T-cell (primary cell): ENCODE measurements at regions not wholly inside any gene's neighbourhood (a gene's known extent, or its start where the extent isn't known, plus 50 kb on each side); places are given as distances from the start of the nearest gene placed in this dataset.

Source experiments
- ATAC-seq, 4 experiments: fragments of 200-7000 bp in 3 of 4; fragments of 150-1000 bp in 1 of 4; cut with Tn5 transposase; replicated peaks in 1 of 4; 1 replicate in 3 of 4; 2 replicates in 1 of 4; pipeline ENCODE4 v1.10.0; 2021; ENCODE audit warnings: moderate library complexity in 3 of 4, mild to moderate bottlenecking in 2 of 4, moderate number of reproducible peaks in 1 of 4
- CTCF ChIA-PET, 2 donors: fragments of 300-600 bp; sonication (Branson Sonifier 250); formaldehyde crosslinking; loops; one replicate each; lab custom pipeline; 2022; ENCODE audit warnings: antibody characterized with exemption in 2 of 2; lab: Charles Lee
- POLR2A ChIA-PET, 2 donors: fragments of 300-600 bp; sonication (Branson Sonifier 250); formaldehyde crosslinking; loops; one replicate each; lab custom pipeline; 2022; ENCODE audit warnings: antibody characterized with exemption in 2 of 2; lab: Charles Lee
- DNase-seq, 35 experiments: peaks; one replicate each; pipeline versions ENCODE4 v3.0.0 to v3.0.0-alpha.2; 2013 to 2023
- H3K27ac ChIP-seq: one replicate; pipeline ENCODE4 v1.5.1; 2013; ENCODE audit warnings: low read length
- H3K27me3 ChIP-seq, 2 experiments: replicated peaks in 1 of 2; 1 replicate in 1 of 2; 2 replicates in 1 of 2; pipeline versions ENCODE4 v1.6.1 to v1.7.0; 2013; ENCODE audit warnings: low read length in 1 of 2, mixed read lengths in 1 of 2; ENCODE audit not compliant: control insufficient read depth in 2 of 2, insufficient read depth in 2 of 2; ENCODE audit errors: extremely low read depth in 1 of 2
- H3K36me3 ChIP-seq, 2 donors: 1 replicate in 1 of 2; 2 replicates in 1 of 2; pipeline versions ENCODE4 v1.6.1 to v1.7.0; 2013; ENCODE audit warnings: low read length in 1 of 2; ENCODE audit not compliant: control insufficient read depth in 2 of 2, insufficient read depth in 1 of 2; ENCODE audit errors: extremely low read depth in 1 of 2
- H3K4me1 ChIP-seq, 2 experiments: 1 replicate in 1 of 2; 2 replicates in 1 of 2; pipeline versions ENCODE4 v1.6.1 to v1.7.0; 2013; ENCODE audit warnings: low read length in 2 of 2, mixed read lengths in 1 of 2; ENCODE audit not compliant: insufficient read depth in 2 of 2, control insufficient read depth in 1 of 2; ENCODE audit errors: extremely low read depth in 1 of 2
- H3K4me3 ChIP-seq, 2 donors: 1 replicate in 1 of 2; 2 replicates in 1 of 2; pipeline versions ENCODE4 v1.5.1 to v1.7.0; 2013; ENCODE audit warnings: mild to moderate bottlenecking in 2 of 2, low read length in 1 of 2, moderate library complexity in 1 of 2; ENCODE audit not compliant: control insufficient read depth in 1 of 2; ENCODE audit errors: extremely low read depth in 1 of 2
- H3K9me3 ChIP-seq: 2 replicates; pipeline ENCODE4 v1.7.0; 2013
- H3K27ac Mint-ChIP-seq, 2 donors: one replicate each; pipeline ENCODE4 v1.8.0; 2020 to 2021; ENCODE audit warnings: mild to moderate bottlenecking in 2 of 2, mixed read lengths in 2 of 2
- H3K27me3 Mint-ChIP-seq, 2 donors: one replicate each; pipeline ENCODE4 v1.8.0; 2021 to 2022; ENCODE audit warnings: mixed read lengths in 2 of 2
- H3K36me3 Mint-ChIP-seq: one replicate; pipeline ENCODE4 v1.8.0; 2021; ENCODE audit warnings: mixed read lengths
- H3K4me1 Mint-ChIP-seq, 3 donors: one replicate each; pipeline ENCODE4 v1.8.0; 2020 to 2022; ENCODE audit warnings: mixed read lengths in 3 of 3, mild to moderate bottlenecking in 1 of 3
- H3K4me3 Mint-ChIP-seq, 3 donors: one replicate each; pipeline ENCODE4 v1.8.0; 2020 to 2022; ENCODE audit warnings: mild to moderate bottlenecking in 3 of 3, mixed read lengths in 3 of 3, moderate library complexity in 3 of 3
- H3K9me3 Mint-ChIP-seq, 3 donors: one replicate each; pipeline ENCODE4 v1.8.0; 2020 to 2022; ENCODE audit warnings: mixed read lengths in 3 of 3
- WGBS: methylation state at CpG from one replicate; pipeline ENCODE4 v1.1.5; 2013; ENCODE audit warnings: missing lambda C conversion rate; ENCODE audit not compliant: insufficient coverage; 5-methylcytosine and 5-hydroxymethylcytosine counted together

DNA sequence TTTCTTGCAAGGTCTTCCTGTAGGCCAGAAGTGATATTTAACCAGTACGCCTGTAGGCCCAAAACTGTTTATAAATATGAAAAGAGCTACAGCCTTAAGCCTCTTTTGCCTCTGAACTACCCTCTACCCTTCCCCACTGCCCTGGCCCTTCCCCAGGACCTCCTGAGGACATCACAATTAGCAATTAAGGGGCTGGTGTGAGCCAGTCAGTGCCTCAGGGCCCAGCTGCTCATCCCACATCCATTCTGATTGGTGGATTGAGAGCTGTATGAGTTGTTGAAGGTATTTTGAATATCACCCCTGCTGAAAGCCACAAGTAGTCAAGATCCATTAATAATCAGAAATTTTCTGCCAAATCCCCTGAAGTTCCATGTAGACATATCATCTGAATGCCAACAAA, 126.3 kb upstream of the TACR1 start:
- H3K4me1 ChIP-seq, result no peaks in the 10 kb centered on the region
- H3K36me3 ChIP-seq, result no peaks in the 10 kb centered on the region
- no peak overlapping the region for H3K4me3 Mint-ChIP-seq
- no peak overlapping the region for H3K4me3 ChIP-seq
- H3K4me1 Mint-ChIP-seq, result peaks cover 0 to 7% (median 6%) of the 10 kb centered on the region in 3 donors
- no peaks in the 10 kb centered on the region for H3K9me3 ChIP-seq
- H3K9me3 Mint-ChIP-seq, result no peaks in the 10 kb centered on the region
- CTCF ChIA-PET, result no interaction called here
- POLR2A ChIA-PET, result interaction anchor here in 1 of 2 donors (0.6 kb wide), 2 partner anchors 83 to 250 kb away, joined by 3 read pairs; no protein-coding TSS in a partner anchor
- H3K27ac Mint-ChIP-seq, result no peak overlapping the region
- H3K27me3 Mint-ChIP-seq, result peaks cover 0 to 4% of the 10 kb centered on the region in 2 donors
- no peak overlapping the region for H3K27ac ChIP-seq
- ATAC-seq (no peak), DNase-seq (no peak)
- no CpG with 5 or more reads among the region's 1 CpG for WGBS
- no peaks in the 10 kb centered on the region for H3K36me3 Mint-ChIP-seq
- H3K27me3 ChIP-seq, result peaks cover 0 to 3% of the 10 kb centered on the region in 2 experiments

DNA sequence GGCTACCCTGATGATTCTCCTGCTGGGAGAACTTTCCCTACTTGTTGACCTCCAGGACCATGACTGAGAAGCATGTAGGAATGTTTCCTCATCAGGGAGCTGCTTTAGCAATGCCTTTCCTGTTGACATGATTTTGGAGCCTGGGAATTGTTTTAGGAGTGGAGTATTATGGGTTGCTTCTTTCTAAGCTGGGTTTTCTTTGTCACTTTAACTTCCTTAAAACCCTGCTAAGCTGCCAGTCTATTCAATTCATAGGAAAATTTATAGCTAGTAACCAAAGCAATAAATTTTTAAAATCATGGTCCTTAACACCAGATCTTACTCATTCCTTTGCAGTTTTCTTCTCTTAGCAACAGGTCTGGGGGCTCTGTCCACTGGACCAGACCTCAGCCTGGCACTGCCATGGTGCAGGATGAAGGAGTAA, 125.6 kb upstream of the TACR1 start:
- ATAC-seq (no peak), DNase-seq (no peak)
- Mint-ChIP-seq H3K4me1 (peaks cover 0 to 7% (median 6%) of the 10 kb centered on the region in 3 donors), H3K27ac (no peak overlapping the region), H3K27me3 (peaks cover 0 to 4% of the 10 kb centered on the region in 2 donors), H3K4me3 (no peak overlapping the region), H3K9me3 (no peaks in the 10 kb centered on the region), H3K36me3 (no peaks in the 10 kb centered on the region)
- H3K36me3 ChIP-seq, result no peaks in the 10 kb centered on the region
- H3K4me3 ChIP-seq, result no peak overlapping the region
- no peak overlapping the region for H3K27ac ChIP-seq
- H3K27me3 ChIP-seq, result peaks cover 0 to 3% of the 10 kb centered on the region in 2 experiments
- POLR2A ChIA-PET, result interaction anchor here in 1 of 2 donors (0.7 kb wide), 1 partner anchor 12 kb away, joined by 4 read pairs; no protein-coding TSS in a partner anchor
- CTCF ChIA-PET, result no interaction called here
- H3K4me1 ChIP-seq, result no peaks in the 10 kb centered on the region
- no peaks in the 10 kb centered on the region for H3K9me3 ChIP-seq

DNA sequence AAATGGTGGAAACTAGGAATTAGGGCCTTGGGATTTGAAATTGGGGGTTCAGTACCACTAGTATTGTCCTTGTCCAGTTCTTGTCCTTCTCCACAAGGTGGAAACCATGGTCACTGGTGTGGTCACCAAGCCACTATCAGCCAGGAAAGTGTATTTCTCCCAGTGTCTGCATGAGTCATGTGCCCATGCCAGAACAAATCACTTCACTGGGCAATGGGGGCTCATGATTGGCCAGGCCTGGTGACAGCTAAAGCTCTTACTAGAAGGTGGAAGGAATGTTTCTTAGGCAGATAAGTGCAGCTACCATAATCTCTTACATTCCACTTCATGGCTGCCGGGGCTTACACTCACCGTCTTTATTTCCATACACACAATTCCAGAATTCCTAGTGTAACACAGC, 124.8 kb upstream of the TACR1 start:
- POLR2A ChIA-PET, result no interaction called here
- H3K27ac Mint-ChIP-seq, result no peak overlapping the region
- no peak overlapping the region for H3K27ac ChIP-seq
- H3K9me3 Mint-ChIP-seq, result no peaks in the 10 kb centered on the region
- H3K9me3 ChIP-seq, result no peaks in the 10 kb centered on the region
- peaks cover 0 to 3% of the 10 kb centered on the region in 2 experiments for H3K27me3 ChIP-seq
- H3K27me3 Mint-ChIP-seq, result peaks cover 0 to 4% of the 10 kb centered on the region in 2 donors
- H3K36me3 Mint-ChIP-seq, result no peaks in the 10 kb centered on the region
- no peaks in the 10 kb centered on the region for H3K4me1 ChIP-seq
- WGBS, result 95% methylated on average over 2 of the region's 2 CpGs
- CTCF ChIA-PET, result no interaction called here
- DNase-seq (no peak), ATAC-seq (no peak)
- H3K4me3 ChIP-seq, result no peak overlapping the region
- peaks cover 0 to 7% (median 6%) of the 10 kb centered on the region in 3 donors for H3K4me1 Mint-ChIP-seq
- H3K4me3 Mint-ChIP-seq, result no peak overlapping the region
- H3K36me3 ChIP-seq, result no peaks in the 10 kb centered on the region

DNA sequence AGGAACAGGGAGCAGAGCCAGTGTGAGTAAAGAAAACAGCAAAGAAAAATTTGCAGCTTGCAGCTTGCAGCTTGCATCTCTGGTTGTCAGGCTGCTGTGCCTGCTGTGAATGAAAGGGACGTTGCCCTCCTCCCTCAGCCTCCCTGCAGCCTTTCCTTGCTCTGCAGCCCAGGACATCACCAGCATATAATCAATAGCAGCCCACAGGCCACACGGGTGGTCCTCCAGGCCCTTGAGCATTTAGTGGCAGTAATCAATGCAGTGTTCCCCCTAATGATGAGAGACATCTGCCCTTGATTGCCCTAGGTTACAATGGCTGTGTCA, 122.2 kb upstream of the TACR1 start:
- Mint-ChIP-seq H3K9me3 (no peaks in the 10 kb centered on the region), H3K27ac (no peak overlapping the region)

DNA sequence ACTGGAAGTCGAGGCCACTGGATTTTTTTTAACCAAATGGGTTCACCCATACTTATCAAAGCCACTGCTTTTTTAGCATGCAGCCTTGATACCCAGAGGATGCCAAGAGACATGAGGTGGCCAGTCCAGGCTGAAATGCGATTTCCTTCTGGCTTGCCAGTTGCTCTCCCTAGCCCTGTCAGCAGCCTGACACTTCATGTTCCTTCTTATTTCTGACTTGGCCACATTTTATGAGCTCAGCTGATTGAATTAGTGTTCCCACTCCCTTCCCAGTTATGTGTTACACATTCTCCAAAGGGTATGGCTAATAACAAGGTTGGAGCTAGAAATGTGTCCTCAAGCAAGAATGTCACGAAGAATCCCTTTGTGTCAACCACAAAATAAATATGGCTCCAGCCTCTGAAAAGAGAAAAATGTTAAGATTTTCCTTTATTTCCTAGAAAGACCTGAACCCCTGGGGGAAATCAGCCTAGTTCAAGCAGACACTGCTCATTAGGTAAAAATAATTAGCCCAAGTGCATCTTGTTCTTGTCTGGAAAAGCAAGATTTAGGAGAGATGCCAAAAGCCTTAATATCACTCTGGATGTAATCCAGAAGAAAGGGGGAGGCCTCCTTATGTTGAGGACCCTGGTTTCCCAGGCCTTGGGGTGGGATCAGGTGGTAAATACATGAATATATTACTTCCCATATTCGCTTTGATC, 121.7 kb upstream of the TACR1 start:
- ATAC-seq (no peak), DNase-seq (no peak)
- no peaks in the 10 kb centered on the region for H3K9me3 Mint-ChIP-seq
- no peaks in the 10 kb centered on the region for H3K36me3 Mint-ChIP-seq
- H3K27me3 ChIP-seq, result peaks cover 0 to 3% of the 10 kb centered on the region in 2 experiments
- ChIA-PET CTCF (no interaction called here), POLR2A (no interaction called here)
- H3K27me3 Mint-ChIP-seq, result peaks cover 0 to 1% of the 10 kb centered on the region in 2 donors
- H3K4me1 ChIP-seq, result no peaks in the 10 kb centered on the region
- H3K4me1 Mint-ChIP-seq, result peaks cover 0 to 6% (median 0%) of the 10 kb centered on the region in 3 donors
- H3K36me3 ChIP-seq, result no peaks in the 10 kb centered on the region
- no peak overlapping the region for H3K27ac Mint-ChIP-seq
- H3K4me3 Mint-ChIP-seq, result no peak overlapping the region
- H3K4me3 ChIP-seq, result no peak overlapping the region
- 56% methylated on average over 2 of the region's 4 CpGs for WGBS
- no peak overlapping the region for H3K27ac ChIP-seq
- no peaks in the 10 kb centered on the region for H3K9me3 ChIP-seq

More for the DNA sequence above, 122.2 kb upstream of the TACR1 start:
- no peak overlapping the region for H3K4me3 ChIP-seq
- no peak for DNase-seq
- no peaks in the 10 kb centered on the region for H3K36me3 ChIP-seq
- Mint-ChIP-seq H3K27me3 (peaks cover 0 to 2% of the 10 kb centered on the region in 2 donors), H3K36me3 (no peaks in the 10 kb centered on the region), H3K4me3 (no peak overlapping the region), H3K4me1 (peaks cover 0 to 6% (median under 1%) of the 10 kb centered on the region in 3 donors)
- H3K27ac ChIP-seq, result no peak overlapping the region
- no peaks in the 10 kb centered on the region for H3K9me3 ChIP-seq
- H3K4me1 ChIP-seq, result no peaks in the 10 kb centered on the region
- ChIA-PET POLR2A (no interaction called here), CTCF (no interaction called here)
- no peak for ATAC-seq
- H3K27me3 ChIP-seq, result peaks cover 0 to 3% of the 10 kb centered on the region in 2 experiments
- WGBS, result 80% methylated on average over 2 of the region's 2 CpGs

DNA sequence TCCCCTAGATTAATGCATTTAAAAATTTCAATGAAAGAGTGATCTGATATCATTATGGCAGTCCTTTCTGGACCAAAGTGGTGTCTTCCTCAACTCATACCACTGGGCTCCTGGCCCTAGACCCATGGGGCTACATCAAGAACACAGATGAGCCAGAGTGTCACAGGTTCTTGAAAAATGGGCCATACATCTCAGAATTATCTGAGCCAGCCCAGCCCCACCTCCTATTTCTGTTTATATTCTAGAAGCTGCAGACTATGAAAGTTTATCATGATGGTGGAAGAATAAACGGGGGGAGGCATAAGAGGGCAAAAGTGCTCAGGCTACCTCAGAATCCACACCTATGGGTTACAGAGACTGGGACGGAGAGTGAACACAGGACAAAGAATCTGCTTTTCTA, 120.6 kb upstream of the TACR1 start:
- ChIA-PET POLR2A (no interaction called here), CTCF (interaction anchor here in 1 of 2 donors (0.6 kb wide), 1 partner anchor 60 kb away, joined by 3 read pairs; no protein-coding TSS in a partner anchor)
- DNase-seq, result no peak
- no peaks in the 10 kb centered on the region for H3K9me3 Mint-ChIP-seq
- H3K4me1 ChIP-seq, result no peaks in the 10 kb centered on the region
- no CpG with 5 or more reads among the region's 2 CpGs for WGBS
- ATAC-seq, result no peak
- H3K27ac ChIP-seq, result no peak overlapping the region
- no peak overlapping the region for H3K4me3 ChIP-seq
- H3K36me3 ChIP-seq, result no peaks in the 10 kb centered on the region
- peaks cover 0 to 3% of the 10 kb centered on the region in 2 experiments for H3K27me3 ChIP-seq
- H3K27me3 Mint-ChIP-seq, result no peaks in the 10 kb centered on the region
- peaks cover 0 to 2% (median 0%) of the 10 kb centered on the region in 3 donors for H3K4me1 Mint-ChIP-seq
- no peaks in the 10 kb centered on the region for H3K36me3 Mint-ChIP-seq
- no peak overlapping the region for H3K27ac Mint-ChIP-seq
- H3K9me3 ChIP-seq, result no peaks in the 10 kb centered on the region
- no peak overlapping the region for H3K4me3 Mint-ChIP-seq
